ENCODE measurements at regions not wholly inside any gene's neighbourhood (a gene's known extent, or its start where the extent isn't known, plus 50 kb on each side); places are given as distances from the start of the nearest gene placed in this dataset.

DNA sequence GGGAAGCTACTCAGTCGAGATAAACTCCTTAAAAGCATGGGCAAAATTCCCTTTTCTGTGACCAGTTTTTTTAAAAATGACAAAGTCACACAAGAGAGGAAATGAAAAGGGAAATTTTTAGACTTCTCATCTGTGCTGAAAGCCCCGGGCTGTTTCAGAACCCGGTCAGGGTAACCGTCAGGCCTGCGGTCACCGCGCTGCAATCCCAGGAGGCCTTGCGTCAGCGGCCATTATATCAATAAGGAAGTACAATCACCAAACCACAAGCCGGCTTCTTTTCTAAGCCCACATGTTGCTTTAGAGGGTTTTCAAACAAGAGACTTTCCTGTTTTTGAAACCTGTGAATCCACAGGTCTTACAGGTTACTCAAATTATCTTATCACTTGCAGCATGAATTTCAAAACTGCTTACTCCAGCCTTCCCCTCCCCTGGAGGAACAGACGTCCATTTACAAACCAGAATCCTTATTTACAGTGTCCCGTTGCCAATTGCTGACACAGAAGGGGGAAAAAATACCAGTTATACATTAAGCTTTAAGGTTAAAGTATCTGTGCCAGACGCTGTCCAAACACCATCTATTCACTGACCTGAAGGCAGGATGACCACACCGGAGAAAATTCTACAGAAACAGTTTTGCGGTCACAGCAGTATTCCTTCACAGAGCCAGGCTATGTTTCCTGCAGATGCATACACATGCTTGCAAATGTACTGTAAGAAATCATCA is 165.3 kb downstream of the TOMM20 start:
- Histone ChIP-seq H3K9me3 (no peaks in the 10 kb centered on the region), H3K36me3 (no peaks in the 10 kb centered on the region), H3K4me1 (peaks cover 2 to 56% (median 29%) of the 10 kb centered on the region in 3 donors), H3K4me3 (no peak overlapping the region), H3K27me3 (no peaks in the 10 kb centered on the region), H3K27ac (peak overlapping the region; percentile 59 to 87 (median 76))
- peak; percentile 26 for ATAC-seq
- WGBS, 2 donors (ENCODE audit: low coverage in 1 of 2): 47 to 53% methylated on average over 9 to 13 of the region's 15 CpGs
- no peak for TF ChIP-seq EP300 (IDR thresholded peaks at IDR 0.05)
- TF ChIP-seq, protein P1, sequence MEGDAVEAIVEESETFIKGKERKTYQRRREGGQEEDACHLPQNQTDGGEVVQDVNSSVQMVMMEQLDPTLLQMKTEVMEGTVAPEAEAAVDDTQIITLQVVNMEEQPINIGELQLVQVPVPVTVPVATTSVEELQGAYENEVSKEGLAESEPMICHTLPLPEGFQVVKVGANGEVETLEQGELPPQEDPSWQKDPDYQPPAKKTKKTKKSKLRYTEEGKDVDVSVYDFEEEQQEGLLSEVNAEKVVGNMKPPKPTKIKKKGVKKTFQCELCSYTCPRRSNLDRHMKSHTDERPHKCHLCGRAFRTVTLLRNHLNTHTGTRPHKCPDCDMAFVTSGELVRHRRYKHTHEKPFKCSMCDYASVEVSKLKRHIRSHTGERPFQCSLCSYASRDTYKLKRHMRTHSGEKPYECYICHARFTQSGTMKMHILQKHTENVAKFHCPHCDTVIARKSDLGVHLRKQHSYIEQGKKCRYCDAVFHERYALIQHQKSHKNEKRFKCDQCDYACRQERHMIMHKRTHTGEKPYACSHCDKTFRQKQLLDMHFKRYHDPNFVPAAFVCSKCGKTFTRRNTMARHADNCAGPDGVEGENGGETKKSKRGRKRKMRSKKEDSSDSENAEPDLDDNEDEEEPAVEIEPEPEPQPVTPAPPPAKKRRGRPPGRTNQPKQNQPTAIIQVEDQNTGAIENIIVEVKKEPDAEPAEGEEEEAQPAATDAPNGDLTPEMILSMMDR (IDR thresholded peaks at IDR 0.05): no peak
- no peak for TF ChIP-seq POLR2AphosphoS5 (IDR thresholded peaks at IDR 0.05)
- no peak for TF ChIP-seq POLR2A (IDR thresholded peaks at IDR 0.05)

DNA sequence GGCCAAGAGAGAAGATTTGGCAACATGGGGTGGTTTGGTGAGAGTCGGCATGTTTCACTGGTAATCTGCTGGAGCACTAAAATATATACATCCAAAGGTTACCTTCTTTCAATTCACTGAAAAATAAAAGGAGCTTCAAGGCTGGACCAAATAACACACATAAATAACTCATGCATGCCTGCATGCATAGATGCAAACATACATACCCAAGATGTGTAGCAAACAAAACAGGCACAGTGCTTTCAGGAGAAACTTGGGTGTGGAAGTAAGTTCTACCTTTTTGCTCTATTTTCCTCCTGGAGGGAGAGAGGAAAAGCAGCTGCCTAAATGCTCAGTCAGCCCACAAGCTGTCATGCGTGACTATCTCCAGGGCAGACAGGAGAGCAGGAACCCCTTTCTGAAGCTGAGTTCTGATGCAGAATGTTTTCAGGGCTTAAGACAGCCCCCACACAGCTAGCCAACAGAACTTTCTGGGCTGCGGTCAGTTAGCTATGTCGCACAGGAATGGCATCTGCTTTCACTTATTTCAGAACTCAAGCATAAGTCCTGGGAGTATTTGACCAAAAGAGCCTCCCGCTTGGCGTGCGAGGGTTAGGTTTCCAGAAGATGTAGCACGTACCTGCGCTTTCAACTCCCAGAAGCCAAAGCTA is 166.2 kb downstream of the TOMM20 start:
- WGBS, 2 donors (ENCODE audit: low coverage in 1 of 2): 31 to 45% methylated on average over 7 of the region's 9 CpGs
- Histone ChIP-seq H3K27ac (peak overlapping the region; percentile 59 to 87 (median 80)), H3K4me1 (peaks cover 2 to 62% (median 34%) of the 10 kb centered on the region in 3 donors), H3K9me3 (no peaks in the 10 kb centered on the region), H3K4me3 (no peak overlapping the region), H3K36me3 (no peaks in the 10 kb centered on the region), H3K27me3 (no peaks in the 10 kb centered on the region)
- TF ChIP-seq, protein P1 (IDR thresholded peaks at IDR 0.05): no peak
- TF ChIP-seq POLR2A (IDR thresholded peaks at IDR 0.05): no peak
- TF ChIP-seq POLR2AphosphoS5 (IDR thresholded peaks at IDR 0.05): peak; percentile 44
- TF ChIP-seq EP300 (IDR thresholded peaks at IDR 0.05): no peak
- ATAC-seq: peak; percentile 26

DNA sequence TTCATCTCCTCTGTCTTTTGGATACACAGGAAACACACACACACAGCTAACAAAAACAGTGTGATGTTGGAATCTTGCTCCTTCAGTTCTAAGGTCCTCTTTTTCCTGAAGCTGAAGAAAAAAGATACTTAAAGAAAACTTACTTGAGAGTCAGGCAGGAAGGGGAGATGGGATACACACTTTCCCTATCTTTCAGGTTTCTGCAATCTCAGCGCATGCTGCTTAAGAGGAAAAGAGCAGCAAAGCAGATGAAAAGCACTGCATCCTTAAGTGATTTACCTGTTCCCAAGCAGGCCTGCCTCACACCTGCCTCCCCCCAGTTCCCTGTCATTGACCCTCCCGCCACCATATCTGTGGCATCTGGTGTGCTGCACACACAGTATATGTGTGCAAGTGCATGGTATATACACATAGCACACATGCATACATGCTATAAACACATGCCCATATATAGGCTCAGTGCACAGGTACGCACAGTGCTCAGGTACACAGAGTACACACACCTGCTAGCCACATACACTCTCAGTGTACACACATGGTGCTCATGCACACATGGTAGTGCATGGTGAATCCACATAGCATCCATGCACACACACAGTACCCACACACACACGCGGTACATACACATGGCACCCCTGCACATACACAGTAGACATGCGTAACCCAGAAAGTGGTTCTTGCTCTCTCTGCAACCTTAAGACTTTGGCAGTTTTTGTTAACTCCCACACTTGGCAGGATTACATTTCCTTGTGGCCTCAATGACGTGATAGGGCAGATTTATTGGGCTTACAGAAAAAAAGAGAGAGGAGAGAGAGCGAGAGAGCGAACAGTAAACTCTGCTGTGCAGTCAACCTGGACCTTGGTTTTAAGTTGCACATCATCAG is 166.9 kb downstream of the TOMM20 start:
- no peak for ATAC-seq
- H3K4me1 ChIP-seq: peaks cover 2 to 70% (median 36%) of the 10 kb centered on the region in 3 donors

DNA sequence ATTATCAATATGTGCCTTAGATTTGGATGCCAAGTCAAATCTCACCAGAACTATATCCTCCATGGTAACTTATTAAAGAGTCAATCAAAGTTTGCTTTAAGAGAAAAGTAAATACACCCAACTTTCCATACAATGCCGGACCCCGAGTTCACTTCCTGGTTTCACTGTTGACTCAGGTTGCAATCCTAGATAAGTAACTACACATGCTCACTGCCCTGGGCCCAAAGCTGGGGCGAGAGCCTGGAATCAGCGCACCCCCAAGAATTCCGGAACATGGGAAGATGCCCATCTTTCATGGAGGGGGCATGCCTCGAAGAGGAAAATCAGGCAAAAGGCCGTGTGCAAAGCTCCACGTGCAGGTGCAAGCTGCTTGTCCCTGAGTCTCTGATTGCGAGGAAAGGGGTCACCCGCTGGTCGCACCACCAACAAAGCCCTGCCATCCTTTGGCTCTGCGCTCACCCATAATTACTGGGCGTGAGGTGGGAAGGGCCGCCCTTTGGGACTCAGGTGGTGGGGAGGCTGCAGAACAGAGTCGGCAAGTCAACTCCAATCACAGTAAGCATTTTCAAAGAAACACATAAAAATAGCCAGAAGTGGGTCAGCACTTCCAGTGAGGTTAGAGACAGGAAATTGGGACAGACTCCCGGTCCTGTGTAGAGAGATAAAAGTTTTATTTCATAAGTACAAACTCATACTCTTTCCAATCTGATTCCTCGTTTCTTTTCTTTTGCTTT is 167.7 kb downstream of the TOMM20 start:
- Histone ChIP-seq H3K36me3 (no peaks in the 10 kb centered on the region), H3K4me3 (no peak overlapping the region), H3K27ac (peak overlapping the region; percentile 16 to 87 (median 80)), H3K9me3 (no peaks in the 10 kb centered on the region), H3K27me3 (no peaks in the 10 kb centered on the region), H3K4me1 (peaks cover 2 to 78% (median 36%) of the 10 kb centered on the region in 3 donors)
- TF ChIP-seq POLR2A (IDR thresholded peaks at IDR 0.05) (no peak), POLR2AphosphoS5 (IDR thresholded peaks at IDR 0.05) (no peak), EP300 (IDR thresholded peaks at IDR 0.05) (no peak)
- TF ChIP-seq, protein P1 (IDR thresholded peaks at IDR 0.05): no peak
- ATAC-seq: no peak
- 17 to 34% methylated on average over 3 to 5 of the region's 17 CpGs for WGBS, 2 donors (ENCODE audit: low coverage in 1 of 2)

More for the DNA sequence above, 166.9 kb downstream of the TOMM20 start:
- H3K27ac ChIP-seq: peak overlapping the region; percentile 59 to 87 (median 80)
- TF ChIP-seq POLR2AphosphoS5 (IDR thresholded peaks at IDR 0.05) (peak; percentile 42), POLR2A (IDR thresholded peaks at IDR 0.05) (no peak)
- no peaks in the 10 kb centered on the region for H3K27me3 ChIP-seq
- H3K36me3 ChIP-seq: no peaks in the 10 kb centered on the region
- no peak overlapping the region for H3K4me3 ChIP-seq
- H3K9me3 ChIP-seq: no peaks in the 10 kb centered on the region
- WGBS, 2 donors (ENCODE audit: low coverage in 1 of 2): 50 to 63% methylated on average over 5 to 8 of the region's 9 CpGs
